Natural killer cell (primary cell): ENCODE measurements at regions not wholly inside any gene's neighbourhood (a gene's known extent, or its start where the extent isn't known, plus 50 kb on each side); places are given as distances from the start of the nearest gene placed in this dataset.

Experiments used
- ATAC-seq, 3 donors: fragments of 150-1000 bp in 2 of 3; fragments of 200-7000 bp in 1 of 3; cut with Tn5 transposase; 1 replicate in 1 of 3; 2 replicates in 2 of 3; pipeline ENCODE4 v1.10.0; 2021; ENCODE audit warnings: mild to moderate bottlenecking in 2 of 3, moderate library complexity in 2 of 3
- DNase-seq, 2 donors: peaks; one replicate each; pipeline versions ENCODE4 v3.0.0 to v3.0.0-alpha.2; 2013 to 2021; ENCODE audit warnings: mixed read lengths in 1 of 2
- H3K27ac ChIP-seq: one replicate; pipeline ENCODE4 v1.5.1; 2013; ENCODE audit warnings: mild to moderate bottlenecking, low read length
- H3K27me3 ChIP-seq: one replicate; pipeline ENCODE4 v1.6.1; 2013; ENCODE audit warnings: low read length; ENCODE audit not compliant: control insufficient read depth, insufficient read depth
- H3K36me3 ChIP-seq: one replicate; pipeline ENCODE4 v1.6.1; 2013; ENCODE audit warnings: low read length; ENCODE audit not compliant: control insufficient read depth, insufficient read depth
- H3K4me1 ChIP-seq: one replicate; pipeline ENCODE4 v1.6.1; 2013; ENCODE audit warnings: low read length; ENCODE audit not compliant: control insufficient read depth, insufficient read depth
- H3K4me3 ChIP-seq: one replicate; pipeline ENCODE4 v1.5.1; 2013; ENCODE audit warnings: low read length
- H3K9me3 ChIP-seq: one replicate; pipeline ENCODE4 v1.6.1; 2013; ENCODE audit warnings: low read length; ENCODE audit not compliant: control insufficient read depth, insufficient read depth
- H3K27ac Mint-ChIP-seq, 2 donors: one replicate each; pipeline ENCODE4 v1.8.0; 2022; ENCODE audit warnings: mild to moderate bottlenecking in 2 of 2, mixed read lengths in 2 of 2, moderate library complexity in 1 of 2
- H3K27me3 Mint-ChIP-seq, 2 donors: one replicate each; pipeline ENCODE4 v1.8.0; 2022; ENCODE audit warnings: low read depth in 2 of 2, mixed read lengths in 2 of 2
- H3K36me3 Mint-ChIP-seq: one replicate; pipeline ENCODE4 v1.8.0; 2022; ENCODE audit warnings: mixed read lengths
- H3K4me1 Mint-ChIP-seq, 2 donors: one replicate each; pipeline ENCODE4 v1.8.0; 2022; ENCODE audit warnings: mixed read lengths in 2 of 2
- H3K4me3 Mint-ChIP-seq: one replicate; pipeline ENCODE4 v1.8.0; 2022; ENCODE audit warnings: mild to moderate bottlenecking, moderate library complexity, mixed read lengths
- H3K9me3 Mint-ChIP-seq, 2 donors: one replicate each; pipeline ENCODE4 v1.8.0; 2022; ENCODE audit warnings: mixed read lengths in 2 of 2
- WGBS: methylation state at CpG from one replicate; pipeline ENCODE4 v1.1.7; 2013; ENCODE audit warnings: missing lambda C conversion rate; ENCODE audit not compliant: insufficient coverage; 5-methylcytosine and 5-hydroxymethylcytosine counted together
- intact Hi-C: fragments of 100-400 bp; cut with micrococcal nuclease; formaldehyde crosslinking; loops from one replicate; pipeline ENCODE4 v1.14.2; 2022
- TF ChIP-seq, protein P1 (sequence below): fragments of 200-600 bp; IDR thresholded peaks from one replicate; pipeline ENCODE4 v1.8.0; 2022; ENCODE audit warnings: antibody characterized with exemption

DNA sequence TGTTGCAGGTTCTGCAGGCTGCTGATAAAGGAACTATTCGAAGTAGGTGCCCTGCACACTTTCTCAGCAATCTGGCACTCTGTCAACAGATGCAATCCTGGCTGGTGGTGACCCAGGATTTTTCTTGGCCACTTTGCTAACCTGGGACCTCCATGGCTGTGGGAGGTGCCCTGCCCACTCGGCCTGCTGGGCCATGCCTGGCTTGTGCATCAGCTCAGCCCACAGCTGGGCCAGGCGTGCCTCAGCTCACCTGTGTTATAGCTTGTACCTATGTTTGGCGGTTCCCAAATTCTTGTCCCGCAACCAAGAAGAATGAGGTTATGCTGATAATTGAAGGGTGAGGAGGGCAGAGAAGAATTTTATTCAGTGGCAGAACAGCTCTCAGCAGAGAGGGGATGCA is 141.7 kb downstream of the NPY start:
- Histone ChIP-seq H3K4me1 (no peaks in the 10 kb centered on the region), H3K27ac (no peak overlapping the region), H3K9me3 (peaks cover 9% of the 10 kb centered on the region), H3K36me3 (no peaks in the 10 kb centered on the region), H3K4me3 (no peak overlapping the region), H3K27me3 (no peaks in the 10 kb centered on the region)
- DNase-seq, result no peak
- WGBS, result 92% methylated on average over 5 of the region's 5 CpGs
- Mint-ChIP-seq H3K4me1 (no peaks in the 10 kb centered on the region), H3K27me3 (no peaks in the 10 kb centered on the region), H3K27ac (no peak overlapping the region), H3K9me3 (no peaks in the 10 kb centered on the region), H3K36me3 (no peaks in the 10 kb centered on the region), H3K4me3 (no peak overlapping the region)
- intact Hi-C loops, result no loop called here
- TF ChIP-seq, protein P1, sequence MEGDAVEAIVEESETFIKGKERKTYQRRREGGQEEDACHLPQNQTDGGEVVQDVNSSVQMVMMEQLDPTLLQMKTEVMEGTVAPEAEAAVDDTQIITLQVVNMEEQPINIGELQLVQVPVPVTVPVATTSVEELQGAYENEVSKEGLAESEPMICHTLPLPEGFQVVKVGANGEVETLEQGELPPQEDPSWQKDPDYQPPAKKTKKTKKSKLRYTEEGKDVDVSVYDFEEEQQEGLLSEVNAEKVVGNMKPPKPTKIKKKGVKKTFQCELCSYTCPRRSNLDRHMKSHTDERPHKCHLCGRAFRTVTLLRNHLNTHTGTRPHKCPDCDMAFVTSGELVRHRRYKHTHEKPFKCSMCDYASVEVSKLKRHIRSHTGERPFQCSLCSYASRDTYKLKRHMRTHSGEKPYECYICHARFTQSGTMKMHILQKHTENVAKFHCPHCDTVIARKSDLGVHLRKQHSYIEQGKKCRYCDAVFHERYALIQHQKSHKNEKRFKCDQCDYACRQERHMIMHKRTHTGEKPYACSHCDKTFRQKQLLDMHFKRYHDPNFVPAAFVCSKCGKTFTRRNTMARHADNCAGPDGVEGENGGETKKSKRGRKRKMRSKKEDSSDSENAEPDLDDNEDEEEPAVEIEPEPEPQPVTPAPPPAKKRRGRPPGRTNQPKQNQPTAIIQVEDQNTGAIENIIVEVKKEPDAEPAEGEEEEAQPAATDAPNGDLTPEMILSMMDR, result no peak
- ATAC-seq, result no peak

DNA sequence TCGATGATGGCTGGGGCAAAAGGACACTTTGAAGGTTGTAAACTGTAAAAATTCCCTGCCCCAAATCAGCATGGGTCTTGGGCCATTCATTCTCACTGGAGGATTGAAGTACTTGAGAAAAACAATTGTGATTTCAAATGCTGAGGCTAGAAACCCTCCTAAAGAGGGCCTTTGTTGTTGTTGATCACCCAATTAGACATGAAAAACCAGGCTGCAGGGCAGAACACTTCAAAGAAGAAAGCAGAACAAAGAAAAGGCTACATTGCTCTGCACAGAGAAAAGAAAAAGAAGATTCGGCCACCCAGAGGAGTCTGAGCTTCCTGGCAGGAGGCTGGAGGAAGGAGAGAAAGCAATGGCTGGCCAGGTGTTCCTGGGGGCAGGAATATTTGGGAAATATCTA is 143.1 kb downstream of the NPY start:
- no peak overlapping the region for H3K27ac Mint-ChIP-seq
- no peak overlapping the region for H3K4me3 Mint-ChIP-seq
- WGBS, result 58% methylated on average over 2 of the region's 2 CpGs
- no peaks in the 10 kb centered on the region for H3K4me1 Mint-ChIP-seq
- no peaks in the 10 kb centered on the region for H3K27me3 Mint-ChIP-seq
- Histone ChIP-seq H3K36me3 (no peaks in the 10 kb centered on the region), H3K27me3 (no peaks in the 10 kb centered on the region), H3K4me1 (no peaks in the 10 kb centered on the region), H3K4me3 (no peak overlapping the region), H3K27ac (no peak overlapping the region), H3K9me3 (peaks cover 9% of the 10 kb centered on the region)
- DNase-seq (no peak), ATAC-seq (no peak)
- H3K9me3 Mint-ChIP-seq, result no peaks in the 10 kb centered on the region
- H3K36me3 Mint-ChIP-seq, result no peaks in the 10 kb centered on the region
- TF ChIP-seq, protein P1, result no peak
- intact Hi-C loops, result no loop called here

DNA sequence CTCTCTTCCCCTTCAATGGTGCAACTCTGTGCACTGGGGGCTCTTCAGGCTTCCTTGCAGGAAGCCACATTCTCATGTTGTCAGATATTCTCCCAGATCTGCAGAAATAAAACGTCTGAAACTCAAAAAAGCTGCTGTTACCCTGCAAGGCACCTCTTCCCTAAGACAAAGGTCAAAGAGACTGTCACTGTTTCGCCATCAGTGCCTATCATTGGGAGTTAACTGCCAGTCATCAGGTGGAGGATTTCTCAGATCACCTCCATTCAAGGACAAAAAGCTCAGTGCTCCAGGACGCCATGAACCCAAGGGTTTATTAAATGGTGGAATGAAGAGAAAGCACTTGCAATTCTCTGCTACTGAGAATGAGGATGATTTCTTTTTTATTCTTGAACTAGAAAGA is 144.6 kb upstream of the PALS2 start:
- Mint-ChIP-seq H3K9me3 (no peaks in the 10 kb centered on the region), H3K4me1 (no peaks in the 10 kb centered on the region), H3K27me3 (no peaks in the 10 kb centered on the region), H3K27ac (no peak overlapping the region), H3K4me3 (no peak overlapping the region), H3K36me3 (no peaks in the 10 kb centered on the region)
- Histone ChIP-seq H3K36me3 (no peaks in the 10 kb centered on the region), H3K27me3 (no peaks in the 10 kb centered on the region), H3K27ac (no peak overlapping the region), H3K9me3 (peaks cover 9% of the 10 kb centered on the region), H3K4me3 (no peak overlapping the region), H3K4me1 (no peaks in the 10 kb centered on the region)
- TF ChIP-seq, protein P1, result no peak
- DNase-seq (no peak), ATAC-seq (no peak)
- intact Hi-C loops, result no loop called here
- WGBS, result 44% methylated on average over 3 of the region's 3 CpGs

DNA sequence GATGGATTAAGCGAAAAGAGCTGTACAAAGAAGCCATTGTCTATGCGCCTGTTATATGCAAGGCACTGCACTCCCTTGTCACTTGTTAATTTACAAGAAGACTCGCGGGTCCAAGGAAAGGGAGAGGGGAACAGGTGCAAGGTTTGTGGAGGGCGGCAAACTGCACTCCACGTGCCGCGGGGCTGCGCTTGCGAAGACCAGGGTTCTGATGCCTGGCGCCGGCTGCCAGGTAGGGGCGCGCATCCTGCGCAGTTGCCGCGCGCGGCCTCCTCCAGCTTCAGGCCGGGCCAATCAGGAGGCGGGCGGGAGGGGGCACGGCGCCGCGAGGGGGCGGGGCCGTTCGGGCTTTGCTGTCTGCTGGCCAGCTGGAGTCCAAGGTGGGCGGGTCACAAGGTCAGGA is 140.6 kb upstream of the PALS2 start:
- Histone ChIP-seq H3K4me1 (no peaks in the 10 kb centered on the region), H3K27me3 (no peaks in the 10 kb centered on the region), H3K27ac (no peak overlapping the region), H3K9me3 (no peaks in the 10 kb centered on the region), H3K4me3 (no peak overlapping the region), H3K36me3 (no peaks in the 10 kb centered on the region)
- WGBS, result 96% methylated on average over 30 of the region's 30 CpGs
- DNase-seq (no peak), ATAC-seq (no peak)
- Mint-ChIP-seq H3K27ac (no peak overlapping the region), H3K4me3 (no peak overlapping the region), H3K4me1 (no peaks in the 10 kb centered on the region), H3K9me3 (no peaks in the 10 kb centered on the region), H3K36me3 (no peaks in the 10 kb centered on the region), H3K27me3 (no peaks in the 10 kb centered on the region)
- TF ChIP-seq, protein P1, result no peak
- intact Hi-C loops, result no loop called here
